Adipocyte (in vitro differentiated cells): ENCODE measurements at regions not wholly inside any gene's neighbourhood (a gene's known extent, or its start where the extent isn't known, plus 50 kb on each side); places are given as distances from the start of the nearest gene placed in this dataset.

ENCODE experiments used
- DNase-seq: peaks from one replicate; pipeline ENCODE4 v3.0.0-alpha.2; 2015; ENCODE audit warnings: low read depth
- H3K27me3 ChIP-seq: replicated peaks from 2 replicates; pipeline ENCODE4 v1.7.0; 2013; ENCODE audit warnings: mild to moderate bottlenecking, low read length, moderate library complexity; ENCODE audit not compliant: control insufficient read depth, insufficient read depth
- H3K36me3 ChIP-seq: 2 replicates; pipeline ENCODE4 v1.7.0; 2013; ENCODE audit warnings: low read length, mild to moderate bottlenecking, moderate library complexity; ENCODE audit not compliant: control insufficient read depth, insufficient read depth, severe bottlenecking
- H3K4me1 ChIP-seq: 2 replicates; pipeline ENCODE4 v1.7.0; 2013; ENCODE audit warnings: mild to moderate bottlenecking, low read length, moderate library complexity; ENCODE audit not compliant: control insufficient read depth, insufficient read depth
- H3K4me3 ChIP-seq: 2 replicates; pipeline ENCODE4 v1.7.0; 2013; ENCODE audit warnings: mild to moderate bottlenecking, low read length, moderate library complexity
- H3K9ac ChIP-seq: 2 replicates; pipeline ENCODE4 v1.7.0; 2013; ENCODE audit warnings: mild to moderate bottlenecking, low read length, moderate library complexity
- H3K9me3 ChIP-seq: 2 replicates; pipeline ENCODE4 v1.7.0; 2013; ENCODE audit warnings: mild to moderate bottlenecking, low read length, moderate library complexity; ENCODE audit not compliant: control insufficient read depth

DNA sequence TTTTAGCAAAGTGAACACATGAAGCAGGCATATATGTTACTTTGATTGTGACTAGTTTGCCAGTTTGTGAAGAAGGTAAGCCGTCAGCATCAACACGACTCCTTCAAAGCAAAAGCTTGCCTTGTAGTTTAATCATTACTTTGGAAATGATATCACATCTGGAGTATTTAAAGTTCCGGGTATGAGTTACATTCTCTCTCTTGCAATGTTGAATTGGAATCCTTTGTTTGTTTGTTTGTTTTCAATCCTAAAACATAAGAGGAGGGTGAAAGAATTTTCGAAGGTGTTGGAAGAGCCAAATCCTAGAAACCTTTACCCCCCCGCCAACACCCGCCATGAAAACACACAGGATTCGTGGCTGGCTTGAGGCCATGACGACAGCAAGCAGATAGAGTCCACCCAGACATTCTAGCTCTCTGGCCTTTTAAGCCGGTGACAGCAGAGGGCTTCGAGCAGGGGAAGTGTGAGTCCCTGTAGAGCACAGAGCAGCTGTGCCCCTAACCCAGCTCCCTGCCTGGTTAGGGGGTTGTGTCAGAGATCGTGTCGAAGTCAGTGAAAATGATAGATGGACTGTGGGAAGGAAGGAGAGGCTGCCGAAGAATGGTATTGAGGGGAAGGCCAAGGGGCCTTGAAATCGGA lies 103.8 kb upstream of the SMIM21 start:
- Histone ChIP-seq H3K9me3 (no peaks in the 10 kb centered on the region), H3K36me3 (no peaks in the 10 kb centered on the region), H3K9ac (no peak overlapping the region), H3K27me3 (no peaks in the 10 kb centered on the region), H3K4me3 (no peak overlapping the region), H3K4me1 (peaks cover 12% of the 10 kb centered on the region)
- no peak for DNase-seq

DNA sequence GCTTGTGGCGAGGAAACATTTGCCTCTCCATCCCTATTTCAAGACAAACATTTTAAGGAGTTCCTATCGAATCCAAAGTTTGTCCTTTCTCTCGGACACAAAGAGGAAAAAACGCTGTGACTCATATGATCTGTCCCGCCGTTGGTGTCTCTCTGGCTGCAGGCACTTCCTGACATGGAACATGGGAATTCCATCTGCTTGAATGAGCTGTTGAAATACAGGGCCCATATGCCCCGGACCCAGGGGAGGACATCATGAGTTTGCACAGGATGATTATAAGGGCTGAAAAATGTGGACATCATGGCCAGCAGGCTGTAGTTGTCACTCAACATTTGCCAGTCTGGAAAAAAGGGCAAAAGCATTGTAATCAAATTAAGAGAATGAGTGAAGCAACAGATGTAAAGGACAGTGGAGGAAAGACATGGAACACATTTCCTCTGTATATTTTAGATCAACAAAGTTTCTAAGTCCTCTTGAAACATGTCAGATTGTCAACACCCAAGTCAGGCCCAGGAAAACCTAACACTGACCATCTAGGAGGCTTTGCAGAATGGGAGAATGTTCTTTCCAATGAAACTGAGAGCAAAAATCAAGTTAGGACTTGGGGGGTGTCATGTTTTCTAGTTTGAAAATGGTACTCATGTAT lies 103.2 kb upstream of the SMIM21 start:
- DNase-seq: no peak
- H3K9me3 ChIP-seq: no peaks in the 10 kb centered on the region
- H3K36me3 ChIP-seq: no peaks in the 10 kb centered on the region
- no peak overlapping the region for H3K9ac ChIP-seq
- no peaks in the 10 kb centered on the region for H3K27me3 ChIP-seq
- H3K4me3 ChIP-seq: no peak overlapping the region
- H3K4me1 ChIP-seq: peaks cover 12% of the 10 kb centered on the region

DNA sequence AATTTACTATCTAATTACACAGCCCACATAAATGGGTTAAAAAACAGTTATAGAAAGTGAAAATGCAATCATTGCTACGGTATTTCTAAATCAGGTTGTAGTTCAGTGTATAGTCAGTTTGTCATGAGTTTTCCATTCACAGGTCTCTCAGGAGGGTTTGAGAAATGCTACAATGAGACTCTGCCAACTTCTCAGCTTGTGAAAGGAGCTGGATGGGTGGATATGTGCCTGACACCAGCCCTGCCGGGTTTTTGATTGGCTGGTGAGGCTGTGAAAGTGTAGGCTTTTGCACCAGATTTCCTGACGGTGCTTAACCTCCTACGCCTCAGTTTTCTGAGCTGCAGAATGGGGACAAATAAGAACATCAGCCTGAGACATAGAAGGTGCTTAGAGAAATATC lies 102.6 kb upstream of the SMIM21 start:
- H3K4me1 ChIP-seq: peaks cover 12% of the 10 kb centered on the region

DNA sequence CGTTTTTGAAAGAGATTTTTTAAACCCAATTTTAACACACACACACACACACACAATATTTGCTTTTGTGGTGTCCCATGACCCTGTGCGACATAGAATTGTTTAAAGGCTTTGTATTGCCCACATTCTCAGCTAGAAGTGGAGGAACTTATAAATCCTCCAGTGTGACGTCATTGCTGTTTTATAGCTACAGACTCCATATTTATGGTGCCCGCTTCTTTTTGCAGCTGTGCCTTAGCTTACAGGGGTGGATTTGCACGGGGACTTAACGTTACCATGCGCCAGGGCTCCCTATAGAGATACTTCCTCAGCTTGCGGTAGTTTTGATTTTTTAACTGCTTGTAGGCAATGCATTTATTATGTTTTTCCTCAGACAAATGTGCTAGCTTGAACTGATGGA lies 101.9 kb upstream of the SMIM21 start:
- Histone ChIP-seq H3K36me3 (no peaks in the 10 kb centered on the region), H3K27me3 (no peaks in the 10 kb centered on the region), H3K4me3 (no peak overlapping the region), H3K9ac (no peak overlapping the region), H3K4me1 (peaks cover 12% of the 10 kb centered on the region), H3K9me3 (no peaks in the 10 kb centered on the region)
- no peak for DNase-seq

More for the DNA sequence above, 102.6 kb upstream of the SMIM21 start:
- DNase-seq: no peak
- H3K36me3 ChIP-seq: no peaks in the 10 kb centered on the region
- H3K4me3 ChIP-seq: peak overlapping the region; percentile 3
- no peaks in the 10 kb centered on the region for H3K9me3 ChIP-seq
- no peak overlapping the region for H3K9ac ChIP-seq
- no peaks in the 10 kb centered on the region for H3K27me3 ChIP-seq

DNA sequence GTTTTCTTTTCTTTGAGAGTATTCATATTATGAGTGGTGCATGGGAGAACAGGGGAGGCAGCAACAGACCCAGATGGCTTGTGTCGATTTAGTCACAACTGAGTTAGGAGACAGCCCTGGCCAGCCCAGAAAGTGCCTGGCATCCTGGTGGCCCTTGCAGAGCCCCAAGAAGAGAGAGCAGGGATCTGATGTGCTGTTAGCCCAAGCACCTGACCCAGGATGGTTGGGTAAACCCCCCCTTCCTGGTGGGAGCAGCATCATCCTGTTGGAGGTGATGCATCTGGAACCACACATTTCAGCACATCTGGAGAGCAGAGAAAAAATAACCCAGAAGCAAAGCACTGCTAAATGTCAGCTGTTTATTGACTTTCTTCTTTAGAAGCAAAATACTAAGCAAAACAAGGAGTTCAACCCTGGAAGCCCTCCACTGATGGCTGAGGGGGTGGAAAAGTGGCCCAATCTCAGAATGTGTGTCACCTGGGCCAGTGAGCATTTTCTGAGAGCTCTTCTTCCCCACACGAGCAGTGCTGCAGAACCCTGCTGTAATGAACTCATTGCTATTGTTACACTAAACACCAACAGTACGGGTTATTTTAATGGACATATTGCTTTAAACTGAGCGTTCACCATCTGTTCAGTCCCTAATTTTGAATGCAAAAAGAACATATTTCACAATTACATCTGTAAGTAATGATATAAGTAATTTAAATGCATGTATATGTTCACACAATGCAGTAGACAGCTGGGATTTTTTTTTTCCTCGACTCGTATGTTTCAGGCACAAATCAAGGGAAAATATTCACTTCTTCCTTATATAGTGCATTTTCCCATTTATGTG lies 100.6 kb upstream of the SMIM21 start:
- Histone ChIP-seq H3K9me3 (no peaks in the 10 kb centered on the region), H3K4me3 (no peak overlapping the region), H3K9ac (no peak overlapping the region), H3K36me3 (no peaks in the 10 kb centered on the region), H3K27me3 (no peaks in the 10 kb centered on the region), H3K4me1 (peaks cover 12% of the 10 kb centered on the region)
- no peak for DNase-seq

DNA sequence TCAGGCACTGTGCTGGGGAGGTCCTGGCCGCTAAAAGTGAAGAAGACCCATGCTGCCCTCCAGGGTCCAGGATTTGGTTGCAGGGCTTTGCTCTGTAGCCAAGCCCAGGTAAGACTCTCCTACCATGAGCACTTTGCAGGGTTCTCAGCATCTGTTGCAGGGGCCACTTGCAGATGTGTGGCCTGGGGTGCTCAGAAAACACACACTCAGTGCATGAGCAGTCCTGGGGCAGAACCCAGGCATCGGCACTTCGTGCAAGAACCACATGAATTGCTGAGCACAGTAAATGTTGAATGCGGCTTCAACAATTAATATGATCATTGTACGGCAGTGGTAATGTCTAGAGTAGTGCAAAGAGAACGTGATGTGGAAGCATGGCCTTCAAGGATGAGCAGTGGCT lies 98.5 kb upstream of the SMIM21 start:
- Histone ChIP-seq H3K9ac (no peak overlapping the region), H3K9me3 (no peaks in the 10 kb centered on the region), H3K4me1 (peaks cover 12% of the 10 kb centered on the region), H3K27me3 (no peaks in the 10 kb centered on the region), H3K4me3 (no peak overlapping the region), H3K36me3 (no peaks in the 10 kb centered on the region)
- no peak for DNase-seq

DNA sequence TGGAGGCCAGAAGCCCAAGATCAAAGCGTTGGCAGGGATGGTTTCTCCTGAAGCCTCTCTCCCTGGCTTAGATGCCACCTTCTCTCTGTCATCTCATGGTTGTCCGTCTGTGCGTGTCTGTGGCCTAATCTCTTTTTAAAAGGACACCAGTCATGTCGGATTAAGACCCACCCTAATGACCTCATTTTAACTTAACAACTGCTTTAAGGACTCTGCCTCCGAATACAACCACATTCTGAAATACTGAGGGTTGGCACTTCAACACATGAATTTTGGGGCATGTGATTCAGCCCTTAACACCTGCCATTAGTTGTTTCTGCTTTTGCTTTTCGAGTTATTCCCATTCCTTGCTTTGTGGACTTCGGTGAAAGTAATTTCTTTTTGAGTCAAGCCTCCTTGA lies 97.8 kb upstream of the SMIM21 start:
- H3K36me3 ChIP-seq: no peaks in the 10 kb centered on the region
- no peak overlapping the region for H3K4me3 ChIP-seq
- H3K27me3 ChIP-seq: no peaks in the 10 kb centered on the region
- peaks cover 8% of the 10 kb centered on the region for H3K4me1 ChIP-seq
- no peak for DNase-seq
- H3K9me3 ChIP-seq: no peaks in the 10 kb centered on the region
- no peak overlapping the region for H3K9ac ChIP-seq

DNA sequence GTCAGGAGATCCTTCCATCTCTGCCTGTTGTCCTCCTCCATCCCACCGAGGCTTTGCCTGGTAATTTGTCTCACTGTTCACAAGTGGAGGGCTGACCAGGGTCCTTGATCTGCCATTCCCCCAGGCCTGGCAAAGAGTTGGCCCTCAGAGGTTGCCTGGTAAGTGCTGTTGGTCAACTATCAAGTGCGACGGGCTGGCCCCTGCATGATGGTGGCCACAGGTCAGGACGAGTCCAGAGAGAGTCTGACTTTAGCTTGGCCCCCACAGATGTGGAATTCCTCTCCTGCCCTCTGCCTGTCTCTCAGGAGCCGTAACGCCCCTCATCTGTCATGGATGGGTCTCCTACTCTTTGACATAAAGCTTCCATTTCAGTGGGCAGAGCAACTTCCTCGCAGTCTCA lies 97.3 kb upstream of the SMIM21 start:
- no peaks in the 10 kb centered on the region for H3K27me3 ChIP-seq
- H3K9ac ChIP-seq: no peak overlapping the region
- no peak overlapping the region for H3K4me3 ChIP-seq
- H3K9me3 ChIP-seq: no peaks in the 10 kb centered on the region
- DNase-seq: no peak
- H3K36me3 ChIP-seq: no peaks in the 10 kb centered on the region
- peaks cover 4% of the 10 kb centered on the region for H3K4me1 ChIP-seq

DNA sequence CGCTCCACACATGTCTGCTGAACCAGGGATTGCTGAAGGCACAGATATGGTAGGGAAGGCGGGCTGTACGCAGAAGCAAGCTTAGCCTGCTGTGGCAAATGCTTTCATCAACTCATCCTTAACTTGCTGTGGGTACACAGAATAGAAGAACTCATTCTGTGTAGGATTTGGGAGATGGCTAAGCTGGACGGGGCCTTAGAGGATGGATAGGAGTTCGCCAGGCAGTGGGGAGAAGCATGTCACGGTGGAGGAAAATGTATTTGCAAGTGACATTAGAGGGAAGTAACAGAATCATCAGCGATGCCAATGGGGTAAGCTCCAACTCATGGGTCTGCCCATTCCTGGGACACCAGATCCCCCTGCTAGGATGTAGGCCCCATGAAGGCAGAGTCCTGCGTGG lies 96.7 kb upstream of the SMIM21 start:
- DNase-seq: no peak
- no peak overlapping the region for H3K4me3 ChIP-seq
- H3K36me3 ChIP-seq: no peaks in the 10 kb centered on the region

DNA sequence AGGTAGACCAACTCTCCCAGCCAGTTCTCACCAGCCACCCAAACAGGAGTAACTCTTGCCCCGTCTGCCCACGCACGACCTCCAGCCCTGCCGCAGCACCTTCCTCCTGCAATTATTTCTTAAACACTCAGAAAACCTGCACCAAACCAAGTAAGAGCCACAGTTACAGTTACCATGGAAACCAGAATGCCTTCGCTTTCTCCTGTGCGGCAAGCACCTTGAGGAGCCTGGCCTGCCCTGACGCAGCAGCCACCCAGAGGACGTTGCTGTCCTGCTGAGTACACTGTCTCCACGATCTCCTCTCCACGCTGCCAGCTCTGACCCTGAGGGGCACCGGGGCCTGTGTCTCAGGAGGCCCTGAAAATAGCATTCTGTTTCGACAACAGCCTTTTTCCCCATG lies 94.3 kb upstream of the SMIM21 start:
- H3K36me3 ChIP-seq: no peaks in the 10 kb centered on the region
- no peak overlapping the region for H3K4me3 ChIP-seq
- no peaks in the 10 kb centered on the region for H3K9me3 ChIP-seq
- no peak overlapping the region for H3K9ac ChIP-seq
- DNase-seq: no peak
- no peaks in the 10 kb centered on the region for H3K4me1 ChIP-seq
- H3K27me3 ChIP-seq: no peaks in the 10 kb centered on the region

More for the DNA sequence above, 96.7 kb upstream of the SMIM21 start:
- H3K9me3 ChIP-seq: no peaks in the 10 kb centered on the region
- H3K27me3 ChIP-seq: no peaks in the 10 kb centered on the region
- H3K9ac ChIP-seq: no peak overlapping the region
- no peaks in the 10 kb centered on the region for H3K4me1 ChIP-seq

DNA sequence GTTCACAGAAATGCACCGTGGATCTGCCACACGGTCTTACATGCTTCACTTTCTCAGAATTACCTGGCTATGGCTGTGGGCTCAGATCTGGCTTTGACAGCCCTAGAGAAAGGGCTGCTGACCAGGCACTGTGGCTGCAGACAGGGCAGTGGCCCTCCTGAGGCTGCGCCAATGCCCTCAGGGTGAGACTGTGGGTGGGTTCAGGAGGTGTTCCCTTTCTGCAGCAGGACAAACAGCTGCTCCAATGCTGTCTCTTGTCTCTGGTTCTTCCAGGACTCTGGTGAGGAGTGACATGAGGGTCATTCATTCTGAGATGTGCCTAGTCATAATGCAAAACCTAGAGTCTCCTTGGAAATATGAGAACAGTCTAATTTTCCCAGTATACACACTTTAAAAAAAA lies 90.5 kb upstream of the SMIM21 start:
- no peak for DNase-seq
- no peaks in the 10 kb centered on the region for H3K27me3 ChIP-seq
- H3K4me3 ChIP-seq: no peak overlapping the region
- peaks cover 10% of the 10 kb centered on the region for H3K9me3 ChIP-seq
- no peaks in the 10 kb centered on the region for H3K4me1 ChIP-seq
- H3K9ac ChIP-seq: no peak overlapping the region
- no peaks in the 10 kb centered on the region for H3K36me3 ChIP-seq
